ENCODE measurements at regions not wholly inside any gene's neighbourhood (a gene's known extent, or its start where the extent isn't known, plus 50 kb on each side); places are given as distances from the start of the nearest gene placed in this dataset.
A peak's percentile ranks its signal among the peaks of the same experiment; 100 is the strongest.

GRCh38 chr20:24350923-24351368 is 118.5 kb upstream of the SYNDIG1 start:
- DNase-seq (ENCODE audit: extremely low read depth in 1 of 11, low read depth in 9 of 11, low spot score in 4 of 11), result no peak

DNA sequence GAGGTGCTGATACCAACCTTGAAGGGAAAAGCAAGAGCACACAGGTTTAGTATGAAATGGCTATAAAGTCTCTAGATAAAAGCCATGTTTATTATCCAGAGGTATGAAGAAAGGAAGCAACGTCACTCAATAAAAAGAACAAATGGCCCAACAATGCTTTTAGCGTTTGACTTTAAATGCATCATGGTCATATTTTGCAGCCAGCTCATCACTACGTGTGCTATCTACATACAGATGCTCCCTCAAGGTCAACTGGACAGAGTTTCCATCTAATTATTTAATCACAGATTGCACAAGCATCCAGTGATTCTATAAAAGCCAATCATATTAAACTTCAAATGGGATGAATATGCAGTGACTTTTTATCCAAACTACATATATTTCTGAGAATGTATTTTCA is 127.6 kb upstream of the SYNDIG1 start:
- no peak for DNase-seq (ENCODE audit: extremely low read depth in 1 of 11, low read depth in 9 of 11, low spot score in 4 of 11)

DNA sequence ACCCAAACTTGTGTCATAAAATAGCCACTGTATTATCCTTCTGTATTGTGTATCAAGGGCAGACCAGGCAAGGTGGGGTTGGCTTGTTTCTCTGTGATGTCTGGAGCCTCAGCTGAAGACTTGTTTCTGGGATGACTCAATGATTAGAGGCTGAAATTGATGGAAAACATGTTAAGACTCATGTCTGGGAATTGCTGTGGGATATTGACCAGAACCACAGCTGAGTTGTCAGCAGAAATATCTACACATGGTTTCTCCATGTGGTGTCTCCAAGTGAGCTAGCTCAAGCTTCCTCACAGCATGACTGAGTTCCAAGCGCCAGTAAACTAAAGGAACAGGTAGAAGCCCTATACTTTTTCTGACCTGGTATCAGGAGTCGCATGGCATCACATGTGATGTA is 128.5 kb upstream of the SYNDIG1 start:
- DNase-seq (ENCODE audit: extremely low read depth in 1 of 11, low read depth in 9 of 11, low spot score in 4 of 11), result no peak

DNA sequence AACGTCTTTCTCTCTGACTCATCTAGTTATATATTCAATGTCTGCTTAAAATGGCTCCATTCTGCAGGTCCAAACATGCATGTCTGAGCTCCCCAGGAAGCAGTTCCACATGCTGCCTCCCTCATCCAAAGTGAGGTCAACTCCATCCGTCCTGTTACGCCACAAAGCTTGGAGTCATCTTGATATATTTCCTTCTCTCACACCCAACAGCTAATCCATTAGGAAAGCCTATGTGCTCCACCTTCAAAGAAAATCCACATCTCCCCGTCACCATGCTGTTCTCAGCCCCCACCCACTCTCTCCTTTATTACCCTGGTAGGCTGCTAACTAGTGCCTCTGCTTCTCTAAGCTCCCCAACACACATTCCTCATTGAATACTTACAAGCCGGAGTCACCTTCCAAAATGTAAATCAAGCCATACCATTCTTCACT is 130.2 kb upstream of the SYNDIG1 start:
- DNase-seq (ENCODE audit: extremely low read depth in 1 of 11, low read depth in 9 of 11, low spot score in 4 of 11), result no peak

DNA sequence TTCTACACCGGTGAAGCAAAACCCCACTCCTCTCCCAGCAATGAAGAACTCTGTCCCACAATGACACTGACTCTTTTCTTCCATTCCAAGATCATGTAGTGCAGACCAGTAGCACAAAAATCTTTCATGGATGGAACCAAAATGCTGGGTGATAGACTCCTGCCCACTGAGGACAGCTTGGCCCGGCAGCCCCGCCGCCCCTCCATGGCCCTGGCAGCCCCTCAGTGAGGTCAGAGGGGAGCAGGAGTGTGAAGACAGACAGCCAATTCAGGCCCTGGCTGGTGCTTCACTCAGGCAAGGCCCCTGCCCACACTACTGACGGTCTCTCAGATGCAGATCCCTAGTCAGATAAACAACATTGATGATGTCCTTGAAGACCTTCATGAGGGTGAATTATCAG is 131.9 kb upstream of the SYNDIG1 start:
- no peak for DNase-seq (ENCODE audit: extremely low read depth in 1 of 11, low read depth in 9 of 11, low spot score in 4 of 11)

DNA sequence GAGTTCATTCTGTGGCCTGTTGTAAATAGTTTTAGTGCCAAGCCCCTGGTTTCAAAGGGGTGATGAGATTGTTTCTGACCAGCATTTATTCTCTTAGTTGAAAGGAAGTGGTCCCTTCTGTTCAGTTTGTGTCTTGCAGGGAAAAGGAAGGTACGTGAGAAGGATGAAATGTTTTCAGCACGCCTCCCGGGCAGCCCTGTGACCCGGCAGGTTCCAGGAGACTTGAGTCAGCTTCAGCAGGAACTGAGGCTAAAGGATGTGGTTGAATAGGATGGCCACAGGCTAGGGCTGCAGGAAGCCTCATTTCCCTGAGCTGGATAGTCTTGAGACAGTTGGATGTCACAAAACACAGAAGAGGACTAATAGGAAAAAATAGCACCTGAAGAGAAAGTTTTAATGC is 132.4 kb upstream of the SYNDIG1 start:
- DNase-seq (ENCODE audit: extremely low read depth in 1 of 11, low read depth in 9 of 11, low spot score in 4 of 11), result no peak

DNA sequence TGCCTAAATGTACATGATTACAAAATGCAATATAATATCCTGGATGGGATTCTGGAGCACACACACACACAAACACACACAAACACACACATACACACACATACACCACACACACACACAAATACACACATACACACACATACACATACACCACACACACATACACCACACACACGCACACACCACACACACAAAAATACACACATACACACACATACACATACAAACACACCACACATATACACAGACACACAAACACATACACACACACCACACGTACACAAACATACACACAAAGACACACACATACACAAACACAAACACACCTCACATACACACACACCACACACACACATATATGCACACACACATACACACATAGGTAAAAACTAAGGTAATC is 134.6 kb upstream of the SYNDIG1 start:
- DNase-seq (ENCODE audit: extremely low read depth in 1 of 11, low read depth in 9 of 11, low spot score in 4 of 11), result no peak

- DNase-seq (ENCODE audit: extremely low read depth in 1 of 11, low read depth in 9 of 11, low spot score in 4 of 11), result no peak
Observed at GRCh38 chr20:24332956-24333355, 136.5 kb upstream of the SYNDIG1 start.

DNA sequence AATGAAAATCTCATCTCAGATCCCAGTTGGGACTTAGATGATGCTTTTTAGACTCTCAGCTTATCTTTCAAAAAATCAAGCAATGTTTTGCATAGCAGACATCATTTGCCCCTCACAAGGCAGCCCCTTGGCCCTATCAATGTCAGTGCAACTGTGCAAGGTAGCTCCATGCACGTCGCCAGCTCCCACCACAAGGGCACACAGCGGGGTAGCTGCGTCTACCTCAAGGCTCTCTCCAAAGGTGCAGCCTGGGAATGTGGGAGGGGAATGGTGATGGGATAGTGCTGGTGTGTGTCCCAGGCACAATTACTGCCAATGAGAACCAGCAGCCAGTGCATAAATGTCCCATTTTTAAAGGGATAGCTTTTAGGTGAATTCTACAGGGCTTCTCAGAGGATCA is 137.5 kb upstream of the SYNDIG1 start:
- no peak for DNase-seq (ENCODE audit: extremely low read depth in 1 of 11, low read depth in 9 of 11, low spot score in 4 of 11)

DNA sequence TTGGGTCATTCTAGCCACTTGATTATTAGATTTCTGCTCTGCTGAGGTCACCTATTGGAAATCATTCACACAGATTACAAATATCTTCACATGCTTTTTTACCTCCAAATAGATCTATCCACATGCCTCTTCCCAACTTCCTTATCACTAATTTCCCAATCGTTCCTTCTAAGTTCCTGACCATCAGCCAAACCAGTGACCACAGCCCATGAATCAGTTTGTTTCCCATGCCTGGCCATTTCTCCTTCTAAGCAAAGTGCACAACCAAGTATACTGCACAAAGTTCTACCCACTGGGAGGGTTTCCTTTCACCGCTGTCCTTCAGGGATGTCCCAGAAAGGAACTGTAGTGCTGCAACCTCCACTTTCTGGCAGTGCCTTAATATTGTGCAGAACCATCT is 140.5 kb upstream of the SYNDIG1 start:
- DNase-seq (ENCODE audit: extremely low read depth in 1 of 11, low read depth in 9 of 11, low spot score in 4 of 11), result no peak

GRCh38 chr20:24321973-24322372 is 147.5 kb upstream of the SYNDIG1 start:
- no peak for DNase-seq (ENCODE audit: extremely low read depth in 1 of 11, low read depth in 9 of 11, low spot score in 4 of 11)

GRCh38 chr20:24318569-24319352 is 150.7 kb upstream of the SYNDIG1 start:
- no peak for DNase-seq (ENCODE audit: extremely low read depth in 1 of 11, low read depth in 9 of 11, low spot score in 4 of 11)

DNA sequence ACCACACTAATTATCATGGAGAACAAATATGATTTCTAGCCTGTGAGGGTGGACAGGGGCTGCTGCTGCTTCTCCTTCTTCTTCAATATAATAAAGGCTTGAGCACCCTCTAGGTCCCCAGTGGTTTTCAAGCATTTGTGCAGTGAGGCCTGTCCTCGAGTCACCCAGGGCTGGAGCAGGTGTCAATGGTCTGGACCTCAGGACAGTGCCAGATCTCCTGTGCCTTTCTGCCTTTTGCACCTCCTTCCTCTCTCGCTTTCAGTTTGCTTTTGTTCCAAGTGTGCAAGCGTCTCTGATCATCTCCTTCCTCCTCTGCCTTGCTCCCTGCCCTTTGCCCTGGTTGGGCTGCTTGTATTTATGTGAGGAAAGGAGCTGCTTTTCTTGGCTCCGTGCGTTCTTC is 152.2 kb upstream of the SYNDIG1 start:
- no peak for DNase-seq (ENCODE audit: extremely low read depth in 1 of 11, low read depth in 9 of 11, low spot score in 4 of 11)

DNA sequence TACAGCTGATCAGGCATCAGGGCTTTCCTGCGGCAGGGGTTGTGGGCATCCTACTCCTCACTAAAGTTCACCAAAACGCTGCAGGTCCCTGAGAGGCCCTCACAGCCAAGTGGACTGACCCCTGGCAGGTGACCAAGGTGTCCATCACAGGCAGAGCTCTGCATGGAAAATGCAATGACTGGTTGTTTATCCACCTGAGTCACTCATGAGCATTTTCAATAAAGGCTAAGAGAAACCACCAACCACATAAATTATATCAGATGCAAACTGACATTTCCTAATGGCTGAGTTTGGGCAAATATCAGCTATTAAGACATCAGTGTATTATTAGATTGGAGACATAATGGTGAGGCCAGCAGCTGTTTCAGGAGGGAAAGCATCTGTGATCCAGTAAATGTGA is 152.7 kb upstream of the SYNDIG1 start:
- no peak for DNase-seq (ENCODE audit: extremely low read depth in 1 of 11, low read depth in 9 of 11, low spot score in 4 of 11)

- no peak for DNase-seq (ENCODE audit: extremely low read depth in 1 of 11, low read depth in 9 of 11, low spot score in 4 of 11)
Observed at GRCh38 chr20:24314053-24314452, 155.4 kb upstream of the SYNDIG1 start.

GRCh38 chr20:24309596-24309995 is 159.8 kb upstream of the SYNDIG1 start:
- DNase-seq (ENCODE audit: extremely low read depth in 1 of 11, low read depth in 9 of 11, low spot score in 4 of 11), result no peak

DNA sequence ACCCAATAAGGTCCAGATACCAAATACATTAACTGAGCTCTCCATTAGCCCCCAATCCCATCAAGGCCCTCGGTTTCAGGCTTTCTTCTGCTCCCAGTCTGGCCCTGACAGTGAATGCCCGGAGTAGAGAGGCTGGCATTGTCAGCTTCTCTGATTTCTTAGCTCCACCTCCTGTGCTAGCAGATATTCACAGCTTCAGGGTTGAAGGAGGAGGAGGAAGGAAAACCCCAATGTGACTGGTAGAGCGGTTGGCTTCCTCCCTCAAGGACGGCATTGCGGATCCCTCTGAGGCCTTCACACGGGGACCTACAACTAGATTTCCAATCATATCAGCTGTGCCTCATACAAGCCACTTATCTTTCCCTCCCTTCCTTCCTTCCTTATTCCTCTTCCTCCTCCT is 164.1 kb upstream of the SYNDIG1 start:
- no peak for DNase-seq (ENCODE audit: extremely low read depth in 1 of 11, low read depth in 9 of 11, low spot score in 4 of 11)

GRCh38 chr20:24304291-24304690 is 165.1 kb upstream of the SYNDIG1 start:
- no peak for DNase-seq (ENCODE audit: extremely low read depth in 1 of 11, low read depth in 9 of 11, low spot score in 4 of 11)

- DNase-seq (ENCODE audit: extremely low read depth in 1 of 11, low read depth in 9 of 11, low spot score in 4 of 11), result peak in 1 of 11 donors; percentile 8
Observed at GRCh38 chr20:24303393-24304170, 165.8 kb upstream of the SYNDIG1 start.

DNA sequence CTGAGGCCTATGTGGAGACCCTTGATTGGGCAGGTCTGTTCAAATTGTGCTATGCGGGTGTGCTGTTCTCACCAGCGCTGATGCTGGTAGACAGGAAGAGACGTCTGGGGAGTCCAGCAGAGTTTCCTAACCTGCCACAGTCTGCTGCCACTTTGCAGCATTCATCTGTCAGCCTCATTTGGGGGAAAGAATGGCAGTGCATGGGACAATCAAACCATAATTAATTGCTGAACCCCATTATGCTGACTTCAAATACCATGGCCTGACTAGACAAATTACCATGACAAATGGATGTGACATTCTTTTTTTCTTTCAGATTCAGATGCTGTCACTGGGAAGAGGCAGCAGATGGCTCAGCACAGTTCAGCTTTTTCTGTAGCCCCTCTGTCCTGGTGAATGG is 171.4 kb upstream of the SYNDIG1 start:
- no peak for DNase-seq (ENCODE audit: extremely low read depth in 1 of 11, low read depth in 9 of 11, low spot score in 4 of 11)
